HPDE6-E6E7 (cell line): ENCODE measurements at regions not wholly inside any gene's neighbourhood (a gene's known extent, or its start where the extent isn't known, plus 50 kb on each side); places are given as distances from the start of the nearest gene placed in this dataset.
A peak's percentile ranks its signal among the peaks of the same experiment; 100 is the strongest.

Experiments
- DNase-seq: peaks from one replicate; pipeline ENCODE4 v3.0.0; 2011; ENCODE audit warnings: missing footprints; ENCODE audit errors: extremely low spot score

- DNase-seq = no peak
These were observed 219.2 kb downstream of the ARHGAP12 start for GRCh38 chr10:31709476-31709875.

- no peak for DNase-seq
These were observed 219.6 kb downstream of the ARHGAP12 start for GRCh38 chr10:31709028-31709427.

- DNase-seq = no peak
These were observed 220.2 kb downstream of the ARHGAP12 start for GRCh38 chr10:31708474-31708873.

GRCh38 chr10:31708046-31708445, 220.6 kb downstream of the ARHGAP12 start:
- no peak for DNase-seq

GRCh38 chr10:31707093-31708039, 221.3 kb downstream of the ARHGAP12 start:
- peak; percentile 7 for DNase-seq

- DNase-seq = no peak
These were observed 222.1 kb downstream of the ARHGAP12 start for GRCh38 chr10:31706464-31707092.

- DNase-seq = no peak
These were observed 223.5 kb downstream of the ARHGAP12 start for GRCh38 chr10:31705136-31705535.

GRCh38 chr10:31704195-31704594, 224.4 kb downstream of the ARHGAP12 start:
- DNase-seq = no peak

- no peak for DNase-seq
These were observed 225.7 kb downstream of the ARHGAP12 start for GRCh38 chr10:31702954-31703353.

GRCh38 chr10:31702005-31702404, 226.6 kb downstream of the ARHGAP12 start:
- no peak for DNase-seq

GRCh38 chr10:31701546-31701945, 227.1 kb downstream of the ARHGAP12 start:
- DNase-seq = no peak

- no peak for DNase-seq
These were observed 228.4 kb downstream of the ARHGAP12 start for GRCh38 chr10:31700181-31700611.

GRCh38 chr10:31698181-31698830, 230.3 kb downstream of the ARHGAP12 start:
- no peak for DNase-seq

- DNase-seq = no peak
These were observed 231.1 kb downstream of the ARHGAP12 start for GRCh38 chr10:31697271-31698180.

- DNase-seq = no peak
These were observed 233.4 kb downstream of the ARHGAP12 start for GRCh38 chr10:31694929-31695837.

GRCh38 chr10:31694126-31694685, 234.4 kb downstream of the ARHGAP12 start:
- no peak for DNase-seq

GRCh38 chr10:31693491-31693890, 235.1 kb downstream of the ARHGAP12 start:
- DNase-seq = no peak

- DNase-seq = no peak
These were observed 239.4 kb downstream of the ARHGAP12 start for GRCh38 chr10:31689233-31689632.

GRCh38 chr10:31687663-31688482, 240.8 kb downstream of the ARHGAP12 start:
- DNase-seq = no peak
